Cerebellar nuclear complex (tissue), 1 donor: ENCODE measurements at regions not wholly inside any gene's neighbourhood (a gene's known extent, or its start where the extent isn't known, plus 50 kb on each side); places are given as distances from the start of the nearest gene placed in this dataset.
"Not testable (repeated sequence)": the region's sequence is repeated elsewhere in the genome, so short reads cannot be mapped to it uniquely, and the experiment has no call there.

Experiments used
- DNase-seq, 2 experiments: peaks; one replicate each; lab custom pipeline; 2025; lab: John Stamatoyannopoulos, UW

DNA sequence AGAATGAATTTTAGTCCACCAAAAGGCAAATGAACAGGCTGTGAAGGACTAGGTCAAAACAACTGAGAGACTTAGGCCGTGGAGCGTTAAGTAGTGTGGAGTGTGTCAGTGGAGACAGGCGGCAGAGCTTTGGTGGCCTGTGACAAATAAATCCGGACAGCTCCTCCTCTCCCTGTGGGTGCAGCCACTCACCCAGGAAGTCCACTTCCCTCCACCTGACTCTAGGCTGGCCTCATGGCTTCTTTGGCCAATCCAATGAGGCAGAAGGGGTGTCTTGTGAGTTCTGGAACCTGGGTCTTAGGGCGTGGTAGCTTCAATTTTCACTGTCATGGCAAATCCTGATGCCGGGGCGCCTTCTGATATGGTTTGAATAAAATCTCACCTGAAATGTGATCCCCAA, 180.9 kb upstream of the C14orf180 start:
- DNase-seq = no peak

- DNase-seq = no peak
These were observed 180.0 kb upstream of the C14orf180 start for GRCh38 chr14:104399432-104400155.

- DNase-seq = no peak
These were observed 179.2 kb upstream of the C14orf180 start for GRCh38 chr14:104400355-104400754.

DNA sequence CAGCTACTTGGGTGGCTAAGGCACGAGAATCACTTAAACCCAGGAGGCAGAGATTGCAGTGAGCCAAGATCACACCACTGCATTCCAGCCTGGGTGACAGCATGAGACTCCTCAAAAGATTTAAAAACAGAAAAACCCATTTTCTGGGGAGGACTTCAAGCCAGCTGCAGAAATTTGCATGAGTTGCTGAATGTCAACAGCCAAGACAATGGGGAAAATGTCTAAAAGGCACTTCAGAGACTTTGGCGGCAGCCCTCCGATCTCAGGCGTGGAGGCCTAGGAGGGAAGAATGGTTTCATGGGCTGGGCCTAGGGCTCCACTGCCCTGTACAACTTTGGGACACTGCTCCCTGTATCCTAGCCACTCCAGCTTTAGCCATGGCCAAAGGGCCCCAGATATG, 177.8 kb upstream of the C14orf180 start:
- no peak for DNase-seq

GRCh38 chr14:104402303-104402702, 177.3 kb upstream of the C14orf180 start:
- not testable (repeated sequence) for DNase-seq

- DNase-seq = no peak
These were observed 175.9 kb upstream of the C14orf180 start for GRCh38 chr14:104403421-104404220.

- DNase-seq = no peak
These were observed 174.6 kb upstream of the C14orf180 start for GRCh38 chr14:104404922-104405321.

GRCh38 chr14:104405360-104406226, 174.0 kb upstream of the C14orf180 start:
- no peak for DNase-seq

DNA sequence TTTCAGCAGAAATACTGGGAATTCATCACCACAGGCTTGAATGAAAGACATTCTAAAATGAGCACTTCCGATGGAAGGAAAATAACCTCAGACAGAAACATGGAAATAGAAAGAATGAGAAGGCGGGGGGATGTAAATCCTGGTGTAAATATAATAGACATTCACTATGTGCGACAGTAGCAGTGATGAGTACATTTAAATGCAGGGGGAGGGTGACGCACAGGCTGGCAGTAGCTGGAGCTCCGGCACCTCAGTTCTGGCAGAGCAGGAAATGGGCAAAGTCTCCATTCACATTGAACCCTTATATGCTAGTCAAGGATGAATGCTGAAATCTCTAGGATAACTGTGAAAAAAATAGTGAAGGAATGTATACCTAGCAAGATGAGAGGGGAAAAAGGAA, 172.7 kb upstream of the C14orf180 start:
- no peak for DNase-seq

DNA sequence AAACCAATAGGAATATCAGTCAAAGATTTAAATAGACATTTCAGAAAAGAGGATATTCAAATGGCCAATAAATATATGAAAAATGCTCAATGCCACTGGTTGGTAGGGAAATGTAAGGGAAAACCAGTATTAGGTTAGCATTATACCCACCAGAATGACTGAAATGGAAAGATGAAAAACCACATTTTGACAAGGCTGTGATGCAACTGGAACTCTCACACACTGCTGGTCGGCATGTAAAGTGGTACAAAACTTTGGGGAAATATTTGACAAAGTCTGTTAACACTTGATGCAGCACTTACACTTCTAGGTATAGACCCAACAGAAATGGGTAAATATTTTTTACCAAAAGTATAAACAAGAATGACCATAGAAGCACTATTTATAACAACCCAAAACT, 163.2 kb upstream of the C14orf180 start:
- no peak for DNase-seq

GRCh38 chr14:104419865-104420505, 159.6 kb upstream of the C14orf180 start:
- DNase-seq = no peak

DNA sequence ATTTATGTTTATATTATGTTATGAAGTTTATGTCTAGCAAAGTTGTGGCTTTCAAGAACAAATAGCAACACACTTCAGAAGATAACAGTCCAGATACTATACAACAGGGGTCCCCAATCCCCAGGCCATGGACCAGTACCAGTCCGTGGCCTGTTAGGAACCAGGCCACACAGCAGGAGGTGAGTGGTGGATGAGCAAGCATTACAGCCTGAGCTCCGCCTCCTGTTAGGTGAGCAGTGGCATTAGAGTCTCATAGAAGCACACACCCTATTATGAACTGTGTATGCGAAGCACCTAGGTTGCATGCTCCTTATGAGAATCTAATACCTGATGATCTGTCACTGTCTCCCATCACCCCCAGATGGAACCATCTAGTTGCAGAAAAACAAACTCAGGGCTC, 159.0 kb upstream of the C14orf180 start:
- DNase-seq = not testable (repeated sequence)

DNA sequence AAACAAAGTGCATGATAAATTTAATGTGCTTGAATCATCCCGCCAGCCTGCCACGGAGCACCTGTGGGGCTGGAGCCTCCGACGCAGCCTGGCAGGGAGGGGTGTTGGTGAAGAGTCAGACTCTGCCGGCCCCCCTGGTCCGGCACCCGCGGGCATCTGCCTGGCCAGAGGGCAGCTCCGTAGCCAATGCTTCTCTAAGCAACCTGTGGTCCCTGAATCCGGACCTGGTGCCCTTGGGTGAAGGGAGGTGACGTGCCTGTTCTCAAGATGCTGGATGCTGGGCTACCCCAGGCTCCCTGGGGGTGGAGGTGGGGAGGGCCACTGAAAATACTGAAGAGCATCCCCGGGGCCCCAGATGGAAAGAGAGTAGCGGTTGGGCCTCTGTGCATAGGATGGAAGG, 158.6 kb upstream of the C14orf180 start:
- no peak for DNase-seq

GRCh38 chr14:104421401-104421821, 158.2 kb upstream of the C14orf180 start:
- no peak for DNase-seq

GRCh38 chr14:104421892-104422828, 157.4 kb upstream of the C14orf180 start:
- no peak for DNase-seq

- no peak for DNase-seq
These were observed 156.5 kb upstream of the C14orf180 start for GRCh38 chr14:104422837-104423681.

GRCh38 chr14:104423701-104424405, 155.7 kb upstream of the C14orf180 start:
- DNase-seq = no peak

DNA sequence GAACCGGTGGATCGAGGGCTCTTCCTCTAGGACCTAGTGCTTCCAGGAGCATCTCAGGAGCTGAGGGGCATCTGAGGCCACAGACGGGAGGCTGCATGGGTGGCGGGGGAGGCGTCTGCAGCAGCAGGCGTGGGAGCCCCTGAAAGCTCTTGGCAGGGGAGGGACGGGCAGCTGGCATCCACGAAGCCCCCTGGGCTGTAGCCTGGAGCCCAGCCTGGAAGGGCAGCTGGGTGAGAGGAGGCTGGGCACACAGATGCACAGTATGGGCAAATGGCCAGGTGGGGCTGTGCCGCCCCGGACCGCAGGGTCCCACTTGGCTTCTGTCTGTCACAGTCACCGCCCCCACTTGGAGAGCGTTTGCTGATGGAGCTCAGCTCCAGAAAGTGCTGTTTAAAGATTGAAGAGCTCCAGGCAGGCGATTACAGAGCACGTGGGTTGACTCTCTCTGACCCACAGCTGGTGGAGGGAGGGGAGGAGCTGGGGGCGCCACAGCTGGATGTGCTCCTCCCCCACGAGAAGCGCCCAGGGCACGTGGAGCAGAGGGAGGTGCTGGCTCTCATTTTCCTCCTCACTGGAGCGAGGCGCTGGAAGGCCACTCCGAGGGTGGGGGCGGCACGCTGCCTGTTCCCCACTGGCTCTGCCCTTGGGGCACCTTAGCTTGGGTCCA, 155.0 kb upstream of the C14orf180 start:
- no peak for DNase-seq
